Gastroesophageal sphincter (tissue), 3 donors: ENCODE measurements at regions not wholly inside any gene's neighbourhood (a gene's known extent, or its start where the extent isn't known, plus 50 kb on each side); places are given as distances from the start of the nearest gene placed in this dataset.

Experiments used
- CTCF ChIP-seq, 4 experiments: fragments of 200-600 bp in 2 of 4; fragments of 450-650 bp in 2 of 4; sonication (generic) in 1 of 4; IDR thresholded peaks; one replicate each; pipeline ENCODE4 v1.5.1; 2017 to 2019; ENCODE audit warnings: antibody characterized with exemption in 4 of 4, mild to moderate bottlenecking in 2 of 4, moderate library complexity in 2 of 4
- EP300 ChIP-seq: sonication (generic); formaldehyde crosslinking; IDR thresholded peaks from one replicate; pipeline ENCODE4 v1.6.1; 2017; ENCODE audit warnings: antibody characterized with exemption, mild to moderate bottlenecking
- POLR2A ChIP-seq, 2 donors: fragments of 450-650 bp; IDR thresholded peaks; one replicate each; pipeline ENCODE4 v1.6.1; 2017; ENCODE audit warnings: antibody characterized with exemption in 2 of 2, mild to moderate bottlenecking in 2 of 2, moderate library complexity in 1 of 2
- POLR2AphosphoS5 ChIP-seq: sonication (generic); formaldehyde crosslinking; IDR thresholded peaks from one replicate; pipeline ENCODE4 v1.6.1; 2017; ENCODE audit warnings: antibody characterized with exemption

GRCh38 chr14:65268594-65268993 lies 143.9 kb upstream of the FUT8 start:
- TF ChIP-seq CTCF (IDR thresholded peaks at IDR 0.05) = no peak
- TF ChIP-seq EP300 = no peak
- TF ChIP-seq POLR2AphosphoS5 = no peak
- TF ChIP-seq POLR2A (IDR thresholded peaks at IDR 0.05) = no peak
